MM.1S (cell line): ENCODE measurements at regions not wholly inside any gene's neighbourhood (a gene's known extent, or its start where the extent isn't known, plus 50 kb on each side); places are given as distances from the start of the nearest gene placed in this dataset.

Experiments
- CTCF ChIP-seq: fragments of 300-600 bp; sonication (generic); IDR thresholded peaks from 2 replicates; pipeline ENCODE4 v1.5.1; 2016; ENCODE audit warnings: antibody characterized with exemption, low read length, mixed read lengths
- EZH2 ChIP-seq: fragments of 300-600 bp; sonication (generic); optimal IDR thresholded peaks from 2 replicates; pipeline ENCODE3; 2017; ENCODE audit warnings: low read depth, mild to moderate bottlenecking, antibody characterized with exemption, low read length, mixed read lengths
- EZH2phosphoT487 ChIP-seq: fragments of 300-600 bp; sonication (generic); IDR thresholded peaks from 2 replicates; pipeline ENCODE4 v1.6.1; 2018; ENCODE audit warnings: antibody characterized with exemption, low read length

GRCh38 chr1:29559056-29559455 is 322.7 kb downstream of the PTPRU start:
- no peak for TF ChIP-seq EZH2
- no peak for TF ChIP-seq CTCF
- no peak for TF ChIP-seq EZH2phosphoT487
